Endothelial cell of umbilical vein (primary cell): ENCODE measurements at regions not wholly inside any gene's neighbourhood (a gene's known extent, or its start where the extent isn't known, plus 50 kb on each side); places are given as distances from the start of the nearest gene placed in this dataset.

Experiments used
- BruUV-seq: library from RNA; stranded (reverse); fragments of 400-500 nt; replicated peaks from 2 replicates; lab custom pipeline; 2021; lab: Mats Ljungman, UMichigan
- CTCF ChIA-PET: fragments of 300-600, 350-600 bp; sonication (Branson Sonifier 250); formaldehyde crosslinking; loops from one replicate; lab custom pipeline; 2021; ENCODE audit warnings: antibody characterized with exemption, inconsistent platforms; lab: Charles Lee
- POLR2A ChIA-PET: fragments of 300-600, 350-600 bp; sonication (Branson Sonifier 250); formaldehyde crosslinking; loops from one replicate; lab custom pipeline; 2021; ENCODE audit warnings: antibody characterized with exemption, inconsistent platforms; lab: Charles Lee
- DNase-seq: peaks from one replicate; pipeline ENCODE4 v3.0.0-alpha.2; 2011; ENCODE audit warnings: low read depth, low spot score
- FAIRE-seq: peaks from 2 replicates; lab custom pipeline; 2011; peaks lifted over from hg19 to GRCh38; lab: Jason Lieb, UNC
- H2AFZ ChIP-seq: 2 replicates; pipeline ENCODE4 v1.6.0; 2012; ENCODE audit warnings: low read depth, low read length, control low read depth, inconsistent platforms
- H3K27ac ChIP-seq: 2 replicates; pipeline ENCODE4 v1.5.1; 2011; ENCODE audit warnings: low read depth, mild to moderate bottlenecking, control low read depth, low read length, moderate library complexity; ENCODE audit not compliant: insufficient read depth
- H3K27me3 ChIP-seq, 2 experiments: 2 replicates each; pipeline versions ENCODE4 v1.6.0 to v1.6.1; 2011; ENCODE audit warnings: low read length in 2 of 2, mixed read lengths in 1 of 2; ENCODE audit not compliant: control insufficient read depth in 2 of 2, insufficient read depth in 2 of 2
- H3K36me3 ChIP-seq, 2 experiments: 2 replicates in 1 of 2; 3 replicates in 1 of 2; pipeline ENCODE4 v1.5.1; 2011; ENCODE audit warnings: low read length in 2 of 2, mild to moderate bottlenecking in 1 of 2, moderate library complexity in 1 of 2; ENCODE audit not compliant: control insufficient read depth in 2 of 2, insufficient read depth in 2 of 2; ENCODE audit errors: extremely low read depth in 1 of 2
- H3K4me1 ChIP-seq: 3 replicates; pipeline ENCODE4 v1.5.1; 2011; ENCODE audit warnings: mild to moderate bottlenecking, low read length; ENCODE audit not compliant: control insufficient read depth, insufficient read depth; ENCODE audit errors: extremely low read depth
- H3K4me2 ChIP-seq: 2 replicates; pipeline ENCODE4 v1.6.1; 2011; ENCODE audit warnings: low read length, control low read depth, mixed read lengths; ENCODE audit not compliant: insufficient read depth
- H3K4me3 ChIP-seq, 3 experiments: fragments of 200-600 bp in 1 of 3; sonication (generic), shearing (Covaris generic) in 1 of 3; replicated peaks in 1 of 3; 2 replicates each; pipeline ENCODE4 v1.5.1; 2011 to 2016; ENCODE audit warnings: control low read depth in 3 of 3, low read length in 3 of 3, mild to moderate bottlenecking in 2 of 3, inconsistent platforms in 1 of 3, low read depth in 1 of 3, moderate library complexity in 1 of 3; ENCODE audit not compliant: insufficient read depth in 1 of 3
- H3K79me2 ChIP-seq: 2 replicates; pipeline ENCODE4 v1.6.0; 2012; ENCODE audit warnings: low read length, inconsistent platforms; ENCODE audit not compliant: control insufficient read depth, insufficient read depth
- H3K9ac ChIP-seq: replicated peaks from 2 replicates; pipeline ENCODE3; 2011; ENCODE audit warnings: low read length, control low read depth; ENCODE audit not compliant: insufficient read depth; ENCODE audit errors: extremely low read depth
- H3K9me1 ChIP-seq: replicated peaks from 3 replicates; pipeline ENCODE4 v1.6.0; 2011; ENCODE audit warnings: mild to moderate bottlenecking, low read length; ENCODE audit not compliant: control insufficient read depth, insufficient read depth; ENCODE audit errors: extremely low read depth
- H3K9me3 ChIP-seq: replicated peaks from 2 replicates; pipeline ENCODE4 v1.5.1; 2012; ENCODE audit warnings: low read length, inconsistent platforms; ENCODE audit not compliant: control insufficient read depth, insufficient read depth
- H4K20me1 ChIP-seq: replicated peaks from 2 replicates; pipeline ENCODE3; 2011; ENCODE audit warnings: mild to moderate bottlenecking, low read length; ENCODE audit not compliant: control insufficient read depth, insufficient read depth; ENCODE audit errors: extremely low read depth
- EZH2 ChIP-seq: IDR thresholded peaks from 2 replicates; pipeline ENCODE4 v1.6.1; 2012; ENCODE audit warnings: borderline replicate concordance, low read depth, mild to moderate bottlenecking, moderate library complexity, low read length, inconsistent platforms; ENCODE audit not compliant: severe bottlenecking
- FOS ChIP-seq: IDR thresholded peaks from 2 replicates; pipeline ENCODE4 v1.6.1; 2011; ENCODE audit warnings: mild to moderate bottlenecking, low read length, moderate library complexity, borderline replicate concordance; ENCODE audit not compliant: insufficient read depth
- GATA2 ChIP-seq: IDR thresholded peaks from 2 replicates; pipeline ENCODE4 v1.7.0; 2011; ENCODE audit warnings: low read depth, mild to moderate bottlenecking, moderate library complexity, mixed read lengths, low read length; ENCODE audit not compliant: insufficient read length, insufficient read depth
- JUN ChIP-seq: IDR thresholded peaks from 2 replicates; pipeline ENCODE4 v1.6.1; 2011; ENCODE audit warnings: borderline replicate concordance, low read depth; ENCODE audit not compliant: insufficient read length, insufficient read depth
- MYC ChIP-seq: IDR thresholded peaks from one replicate; pipeline ENCODE4 v1.6.1; 2011; ENCODE audit warnings: mild to moderate bottlenecking, low read depth, low read length
- POLR2A ChIP-seq: IDR thresholded peaks from 2 replicates; pipeline ENCODE4 v1.6.1; 2012; ENCODE audit warnings: low read depth, mild to moderate bottlenecking, control low read depth, low read length
- POLR2AphosphoS5 ChIP-seq: IDR thresholded peaks from 2 replicates; pipeline ENCODE4 v1.6.1; 2012; ENCODE audit warnings: low read depth, mild to moderate bottlenecking, control low read depth, low read length, moderate library complexity; ENCODE audit not compliant: insufficient read depth
- dilution Hi-C: fragments of 300-500 bp; cut with MboI; formaldehyde crosslinking; loops from one replicate; pipeline ENCODE4 v1.15.0; 2019; ENCODE audit warnings: low sequenced_read_pairs; ENCODE audit not compliant: extremely low pct_ligation_motif_present
- intact Hi-C: fragments of 100-400 bp; cut with micrococcal nuclease; formaldehyde crosslinking; loops from one replicate; pipeline ENCODE4 v1.10.0; 2022
- TF ChIP-seq, protein P1 (sequence below): IDR thresholded peaks from 2 replicates; pipeline ENCODE4 v1.6.1; 2011; ENCODE audit not compliant: insufficient read depth, insufficient read length
- TF ChIP-seq, protein P2 (sequence below), 2 donors: IDR thresholded peaks; 1 replicate in 1 of 2; 2 replicates in 1 of 2; pipeline ENCODE4 v1.5.1; 2011; ENCODE audit warnings: low read length in 2 of 2, mild to moderate bottlenecking in 2 of 2, moderate library complexity in 2 of 2, control low read depth in 1 of 2, inconsistent platforms in 1 of 2, low read depth in 1 of 2; ENCODE audit not compliant: insufficient read depth in 1 of 2; ENCODE audit errors: extremely low read depth in 1 of 2

DNA sequence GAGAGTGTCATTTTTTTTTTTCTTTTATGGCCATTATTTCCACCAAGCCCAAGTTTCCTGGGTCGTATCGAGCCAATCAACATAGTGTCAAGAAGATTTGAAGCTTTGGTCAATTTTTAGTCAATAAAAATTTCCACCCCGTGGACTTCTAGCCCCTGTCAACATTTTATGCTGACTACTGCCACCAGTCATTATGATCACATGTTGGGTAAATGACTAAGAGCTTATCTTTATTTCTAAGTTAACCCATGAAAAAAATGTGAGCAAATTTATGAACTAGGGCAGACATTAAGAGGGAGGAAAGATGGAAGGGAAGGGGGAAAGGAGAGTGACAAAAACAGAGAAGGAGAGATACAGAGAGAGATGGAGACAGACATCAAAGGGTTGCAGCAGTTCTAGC lies 143.5 kb upstream of the ALDH1B1 start:
- Histone ChIP-seq H3K4me2 (no peak overlapping the region), H3K27ac (no peak overlapping the region), H4K20me1 (no peaks in the 10 kb centered on the region), H3K79me2 (no peaks in the 10 kb centered on the region), H2AFZ (no peak overlapping the region), H3K9me3 (no peaks in the 10 kb centered on the region), H3K9ac (no peak overlapping the region), H3K4me3 (no peak overlapping the region), H3K36me3 (no peaks in the 10 kb centered on the region), H3K4me1 (no peaks in the 10 kb centered on the region), H3K9me1 (no peaks in the 10 kb centered on the region), H3K27me3 (peaks cover 3 to 5% of the 10 kb centered on the region in 2 experiments)
- TF ChIP-seq JUN: no peak
- BruUV-seq: no TSS peak
- ChIA-PET POLR2A (no interaction called here), CTCF (interaction anchor here (0.7 to 0.9 kb wide), 2 partner anchors 13 to 15 kb away, joined by 3 to 5 read pairs; no protein-coding TSS in a partner anchor)
- no peak for FAIRE-seq
- dilution Hi-C loops (no loop called here), intact Hi-C loops (no loop called here)
- DNase-seq: no peak

DNA sequence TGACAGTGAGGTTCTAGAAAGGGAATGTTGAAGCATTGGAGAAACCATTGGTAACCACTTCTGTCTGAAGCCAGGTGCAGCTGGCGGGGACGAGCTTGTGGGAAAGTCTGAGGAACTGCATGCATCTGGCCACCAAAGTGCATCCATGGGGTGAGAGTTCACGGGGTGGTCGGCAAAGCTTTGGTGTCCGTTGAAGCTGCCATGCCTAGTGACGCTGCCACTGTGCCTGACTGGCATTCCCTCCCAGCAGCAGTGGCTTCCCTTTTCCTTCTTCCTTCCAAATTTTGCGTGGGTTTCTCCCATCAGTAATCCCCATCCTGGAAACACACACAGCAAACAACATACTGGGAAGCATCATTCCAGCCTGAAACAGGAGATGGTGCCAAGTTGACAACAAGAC lies 145.7 kb upstream of the ALDH1B1 start:
- Histone ChIP-seq H2AFZ (no peak overlapping the region), H4K20me1 (no peaks in the 10 kb centered on the region), H3K4me1 (no peaks in the 10 kb centered on the region), H3K9ac (no peak overlapping the region), H3K4me3 (no peak overlapping the region), H3K27ac (no peak overlapping the region), H3K27me3 (peaks cover 0 to 4% of the 10 kb centered on the region in 2 experiments), H3K9me3 (no peaks in the 10 kb centered on the region), H3K9me1 (no peaks in the 10 kb centered on the region), H3K79me2 (no peaks in the 10 kb centered on the region), H3K36me3 (no peaks in the 10 kb centered on the region), H3K4me2 (no peak overlapping the region)
- POLR2A ChIA-PET: no interaction called here
- intact Hi-C loops: no loop called here
- dilution Hi-C loops: no loop called here
- FAIRE-seq (no peak), DNase-seq (no peak)
- no TSS peak for BruUV-seq
- TF ChIP-seq POLR2AphosphoS5 (no peak), FOS (no peak), GATA2 (no peak), JUN (no peak), EZH2 (no peak), POLR2A (no peak), MYC (no peak)
- TF ChIP-seq, protein P1, sequence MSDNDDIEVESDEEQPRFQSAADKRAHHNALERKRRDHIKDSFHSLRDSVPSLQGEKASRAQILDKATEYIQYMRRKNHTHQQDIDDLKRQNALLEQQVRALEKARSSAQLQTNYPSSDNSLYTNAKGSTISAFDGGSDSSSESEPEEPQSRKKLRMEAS: no peak
- TF ChIP-seq, protein P2, sequence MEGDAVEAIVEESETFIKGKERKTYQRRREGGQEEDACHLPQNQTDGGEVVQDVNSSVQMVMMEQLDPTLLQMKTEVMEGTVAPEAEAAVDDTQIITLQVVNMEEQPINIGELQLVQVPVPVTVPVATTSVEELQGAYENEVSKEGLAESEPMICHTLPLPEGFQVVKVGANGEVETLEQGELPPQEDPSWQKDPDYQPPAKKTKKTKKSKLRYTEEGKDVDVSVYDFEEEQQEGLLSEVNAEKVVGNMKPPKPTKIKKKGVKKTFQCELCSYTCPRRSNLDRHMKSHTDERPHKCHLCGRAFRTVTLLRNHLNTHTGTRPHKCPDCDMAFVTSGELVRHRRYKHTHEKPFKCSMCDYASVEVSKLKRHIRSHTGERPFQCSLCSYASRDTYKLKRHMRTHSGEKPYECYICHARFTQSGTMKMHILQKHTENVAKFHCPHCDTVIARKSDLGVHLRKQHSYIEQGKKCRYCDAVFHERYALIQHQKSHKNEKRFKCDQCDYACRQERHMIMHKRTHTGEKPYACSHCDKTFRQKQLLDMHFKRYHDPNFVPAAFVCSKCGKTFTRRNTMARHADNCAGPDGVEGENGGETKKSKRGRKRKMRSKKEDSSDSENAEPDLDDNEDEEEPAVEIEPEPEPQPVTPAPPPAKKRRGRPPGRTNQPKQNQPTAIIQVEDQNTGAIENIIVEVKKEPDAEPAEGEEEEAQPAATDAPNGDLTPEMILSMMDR (IDR thresholded peaks at IDR 0.05; ENCODE audit: extremely low read depth in 1 of 2, insufficient read depth in 1 of 2, low read depth in 1 of 2, low read length in 2 of 2): no peak
- CTCF ChIA-PET: interaction anchor here (1.6 kb wide), 1 partner anchor 17 kb away, joined by 7 read pairs; no protein-coding TSS in a partner anchor
